OCI-LY1 (cell line): ENCODE measurements at regions not wholly inside any gene's neighbourhood (a gene's known extent, or its start where the extent isn't known, plus 50 kb on each side); places are given as distances from the start of the nearest gene placed in this dataset.

Experiments
- H2AFZ ChIP-seq: fragments of 200-600 bp; sonication (generic), shearing (Covaris generic); 2 replicates; pipeline ENCODE4 v1.6.0; 2014; ENCODE audit warnings: antibody characterized with exemption, mild to moderate bottlenecking, low read length
- H3F3A ChIP-seq: fragments of 200-600 bp; sonication (generic), shearing (Covaris generic); 2 replicates; pipeline ENCODE4 v1.6.0; 2014; ENCODE audit warnings: mild to moderate bottlenecking, antibody characterized with exemption, low read length, moderate library complexity; ENCODE audit not compliant: insufficient read depth
- H3K27ac ChIP-seq: fragments of 200-600 bp; sonication (generic); 2 replicates; pipeline ENCODE4 v1.5.1; 2014; ENCODE audit warnings: low read length, mixed run types, mild to moderate bottlenecking, low read depth; ENCODE audit not compliant: poor library complexity, severe bottlenecking
- H3K27me3 ChIP-seq: fragments of 200-600 bp; sonication (generic); 2 replicates; pipeline ENCODE4 v1.6.0; 2014; ENCODE audit warnings: antibody characterized with exemption, mild to moderate bottlenecking, low read length, moderate library complexity; ENCODE audit not compliant: insufficient read depth
- H3K36me3 ChIP-seq: fragments of 200-600 bp; sonication (generic); 2 replicates; pipeline ENCODE4 v1.6.1; 2014; ENCODE audit warnings: mild to moderate bottlenecking, antibody characterized with exemption, low read length, moderate library complexity, mixed read lengths; ENCODE audit not compliant: insufficient read depth
- H3K4me1 ChIP-seq: fragments of 200-600 bp; sonication (generic); 2 replicates; pipeline ENCODE4 v1.5.1; 2014; ENCODE audit warnings: mild to moderate bottlenecking, low read length, moderate library complexity; ENCODE audit not compliant: insufficient read depth, severe bottlenecking
- H3K4me2 ChIP-seq: fragments of 200-600 bp; sonication (generic), shearing (Covaris generic); 2 replicates; pipeline ENCODE4 v1.6.1; 2014; ENCODE audit warnings: low read length
- H3K4me3 ChIP-seq: fragments of 200-600 bp; sonication (generic); 2 replicates; pipeline ENCODE4 v1.5.1; 2014; ENCODE audit warnings: low read length, low read depth, mild to moderate bottlenecking, mixed read lengths; ENCODE audit not compliant: poor library complexity, severe bottlenecking
- H3K79me2 ChIP-seq: fragments of 200-600 bp; shearing (Covaris generic); 2 replicates; pipeline ENCODE4 v1.6.1; 2016; ENCODE audit warnings: mixed run types, low read length, mixed read lengths; ENCODE audit not compliant: insufficient read depth
- H3K9ac ChIP-seq: fragments of 200-600 bp; sonication (generic), shearing (Covaris generic); 2 replicates; pipeline ENCODE4 v1.6.1; 2014; ENCODE audit warnings: mild to moderate bottlenecking, low read length, mixed read lengths
- H3K9me2 ChIP-seq: fragments of 200-600 bp; sonication (generic), shearing (Covaris generic); 2 replicates; pipeline ENCODE4 v1.6.1; 2014; ENCODE audit warnings: low read depth, mild to moderate bottlenecking, low read length, mixed read lengths
- H3K9me3 ChIP-seq: fragments of 200-600 bp; shearing (Covaris generic); 2 replicates; pipeline ENCODE4 v1.6.1; 2014; ENCODE audit warnings: low read length, mixed read lengths
- H4K20me1 ChIP-seq: fragments of 200-600 bp; sonication (generic), shearing (Covaris generic); 2 replicates; pipeline ENCODE4 v1.6.0; 2016; ENCODE audit warnings: mild to moderate bottlenecking, low read length; ENCODE audit not compliant: insufficient read depth
- EZH2 ChIP-seq: fragments of 200-600 bp; sonication (generic), shearing (Covaris generic); IDR thresholded peaks from 2 replicates; pipeline ENCODE4 v1.8.0; 2017; ENCODE audit warnings: borderline replicate concordance, mixed run types, mild to moderate bottlenecking, antibody characterized with exemption, low read length, moderate library complexity, mixed read lengths
- TF ChIP-seq, protein P1 (sequence below): fragments of 200-600 bp; sonication (generic), shearing (Covaris generic); IDR thresholded peaks from 2 replicates; pipeline ENCODE4 v1.5.1; 2017; ENCODE audit warnings: mild to moderate bottlenecking, antibody characterized with exemption, low read length, moderate library complexity, mixed read lengths

DNA sequence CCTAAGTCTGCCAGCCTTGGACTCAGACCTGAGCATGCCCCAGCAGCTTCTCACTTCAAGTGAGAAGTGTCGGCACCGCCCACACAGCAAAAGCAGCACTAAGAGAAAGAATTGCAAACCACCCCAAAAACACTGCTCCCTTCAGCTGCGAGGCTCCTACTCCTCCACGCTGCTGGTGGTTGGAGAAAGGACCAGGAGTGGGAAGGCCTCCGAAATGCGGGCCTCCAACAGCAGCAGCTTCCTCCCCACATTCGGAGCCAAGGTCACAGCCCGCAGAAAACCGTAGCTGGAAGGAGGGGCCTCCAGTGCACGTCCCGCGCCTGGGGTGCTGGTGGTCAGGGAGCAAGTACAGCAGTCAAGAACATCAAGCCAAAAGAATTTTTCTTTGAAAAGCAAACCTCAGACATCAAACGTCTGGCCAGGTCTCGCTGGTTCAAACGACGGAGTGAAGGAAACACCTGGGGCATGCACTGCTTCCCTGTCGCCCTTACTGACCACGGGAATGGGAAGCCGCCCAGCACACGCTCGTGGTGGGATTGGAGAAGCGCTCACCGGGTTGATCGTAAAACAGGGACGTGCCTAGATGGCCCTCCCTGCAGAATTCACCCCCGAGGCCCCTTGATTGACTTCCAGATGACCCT, 185.6 kb upstream of the CST7 start:
- TF ChIP-seq, protein P1, sequence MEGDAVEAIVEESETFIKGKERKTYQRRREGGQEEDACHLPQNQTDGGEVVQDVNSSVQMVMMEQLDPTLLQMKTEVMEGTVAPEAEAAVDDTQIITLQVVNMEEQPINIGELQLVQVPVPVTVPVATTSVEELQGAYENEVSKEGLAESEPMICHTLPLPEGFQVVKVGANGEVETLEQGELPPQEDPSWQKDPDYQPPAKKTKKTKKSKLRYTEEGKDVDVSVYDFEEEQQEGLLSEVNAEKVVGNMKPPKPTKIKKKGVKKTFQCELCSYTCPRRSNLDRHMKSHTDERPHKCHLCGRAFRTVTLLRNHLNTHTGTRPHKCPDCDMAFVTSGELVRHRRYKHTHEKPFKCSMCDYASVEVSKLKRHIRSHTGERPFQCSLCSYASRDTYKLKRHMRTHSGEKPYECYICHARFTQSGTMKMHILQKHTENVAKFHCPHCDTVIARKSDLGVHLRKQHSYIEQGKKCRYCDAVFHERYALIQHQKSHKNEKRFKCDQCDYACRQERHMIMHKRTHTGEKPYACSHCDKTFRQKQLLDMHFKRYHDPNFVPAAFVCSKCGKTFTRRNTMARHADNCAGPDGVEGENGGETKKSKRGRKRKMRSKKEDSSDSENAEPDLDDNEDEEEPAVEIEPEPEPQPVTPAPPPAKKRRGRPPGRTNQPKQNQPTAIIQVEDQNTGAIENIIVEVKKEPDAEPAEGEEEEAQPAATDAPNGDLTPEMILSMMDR, result no peak
- no peak for TF ChIP-seq EZH2
- no peaks in the 10 kb centered on the region for H3K79me2 ChIP-seq
- H2AFZ ChIP-seq, result no peak overlapping the region
- H3K9ac ChIP-seq, result no peak overlapping the region
- H3K4me3 ChIP-seq, result no peak overlapping the region
- H3K27me3 ChIP-seq, result no peaks in the 10 kb centered on the region
- H3K36me3 ChIP-seq, result no peaks in the 10 kb centered on the region
- no peaks in the 10 kb centered on the region for H3K9me2 ChIP-seq
- no peaks in the 10 kb centered on the region for H3K4me1 ChIP-seq
- no peak overlapping the region for H3K27ac ChIP-seq
- no peak overlapping the region for H3K4me2 ChIP-seq
- no peaks in the 10 kb centered on the region for H3K9me3 ChIP-seq
- no peaks in the 10 kb centered on the region for H3F3A ChIP-seq
- no peaks in the 10 kb centered on the region for H4K20me1 ChIP-seq

DNA sequence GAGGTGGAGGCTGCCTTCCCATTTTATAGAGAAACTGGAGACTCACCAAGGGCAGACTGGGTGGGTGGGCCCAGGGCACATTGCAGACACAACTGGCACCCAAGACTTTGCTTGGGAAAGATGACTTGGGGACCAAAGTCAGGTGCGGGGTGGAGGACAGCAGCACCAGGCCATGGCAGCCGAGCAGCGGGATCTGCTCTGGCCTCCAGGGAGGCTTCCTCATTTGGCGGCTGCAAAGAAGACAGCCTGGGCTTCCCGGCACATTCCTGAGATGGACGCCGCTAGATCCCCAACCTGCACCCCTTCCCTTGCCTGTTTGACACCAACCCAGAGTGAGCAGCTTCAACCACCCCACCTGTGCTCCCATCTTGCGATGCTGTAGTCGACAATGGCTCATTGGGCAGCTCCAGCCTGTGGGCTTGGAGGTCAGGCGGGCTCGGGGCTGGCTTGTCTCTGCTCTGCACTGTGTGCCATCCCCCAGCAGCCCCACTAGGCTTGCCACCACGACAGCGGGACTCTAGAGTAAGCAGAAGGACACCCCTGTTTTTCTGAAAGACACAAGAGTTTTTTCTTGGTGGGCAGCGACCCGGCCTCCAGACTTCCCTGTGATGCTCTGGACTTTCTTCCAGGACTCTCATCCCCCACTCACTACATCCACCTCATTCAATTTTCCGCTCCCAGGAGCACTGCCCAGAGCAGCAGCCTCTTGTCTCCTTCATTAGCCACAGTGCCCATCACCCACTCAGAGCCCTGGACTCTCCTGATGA, 184.9 kb upstream of the CST7 start:
- H3K27me3 ChIP-seq, result no peaks in the 10 kb centered on the region
- no peak overlapping the region for H3K9ac ChIP-seq
- H2AFZ ChIP-seq, result no peak overlapping the region
- H3F3A ChIP-seq, result no peaks in the 10 kb centered on the region
- no peaks in the 10 kb centered on the region for H3K4me1 ChIP-seq
- H3K4me2 ChIP-seq, result no peak overlapping the region
- H3K27ac ChIP-seq, result no peak overlapping the region
- no peaks in the 10 kb centered on the region for H4K20me1 ChIP-seq
- H3K79me2 ChIP-seq, result no peaks in the 10 kb centered on the region
- H3K4me3 ChIP-seq, result no peak overlapping the region
- no peaks in the 10 kb centered on the region for H3K9me2 ChIP-seq
- no peaks in the 10 kb centered on the region for H3K9me3 ChIP-seq
- TF ChIP-seq, protein P1, result no peak
- TF ChIP-seq EZH2, result no peak
- no peaks in the 10 kb centered on the region for H3K36me3 ChIP-seq

DNA sequence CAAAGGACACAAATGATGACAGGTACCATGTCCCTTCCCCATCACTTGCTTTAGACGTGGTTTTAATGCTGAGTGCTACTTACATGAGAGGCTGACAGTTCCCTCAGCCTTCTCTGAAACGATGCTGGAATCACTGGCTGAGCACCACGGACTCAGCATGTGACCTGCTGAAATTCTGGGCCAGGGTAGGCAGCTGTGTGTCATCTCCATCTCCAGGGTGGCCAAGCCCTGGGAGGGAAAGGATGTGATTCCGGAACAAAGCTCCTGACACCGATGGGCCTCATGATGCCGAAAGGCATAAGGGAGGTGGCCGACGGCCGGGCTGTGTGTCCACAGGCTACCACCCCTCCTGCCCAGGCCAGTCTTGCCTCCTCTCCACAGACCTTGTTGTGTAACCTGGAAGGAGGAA, 184.3 kb upstream of the CST7 start:
- TF ChIP-seq, protein P1, result no peak
- no peak for TF ChIP-seq EZH2
- Histone ChIP-seq H3K27ac (no peak overlapping the region), H3K4me1 (no peaks in the 10 kb centered on the region)

More for the DNA sequence above, 184.3 kb upstream of the CST7 start:
- H4K20me1 ChIP-seq, result no peaks in the 10 kb centered on the region
- H3K9me3 ChIP-seq, result no peaks in the 10 kb centered on the region
- H3K9me2 ChIP-seq, result no peaks in the 10 kb centered on the region
- no peak overlapping the region for H3K9ac ChIP-seq
- H3K27me3 ChIP-seq, result no peaks in the 10 kb centered on the region
- H3K79me2 ChIP-seq, result no peaks in the 10 kb centered on the region
- no peaks in the 10 kb centered on the region for H3K36me3 ChIP-seq
- H3K4me3 ChIP-seq, result no peak overlapping the region
- no peak overlapping the region for H3K4me2 ChIP-seq
- H3F3A ChIP-seq, result no peaks in the 10 kb centered on the region
- H2AFZ ChIP-seq, result no peak overlapping the region
